TTC549 (cell line): ENCODE measurements at regions not wholly inside any gene's neighbourhood (a gene's known extent, or its start where the extent isn't known, plus 50 kb on each side); places are given as distances from the start of the nearest gene placed in this dataset.
"Not testable (repeated sequence)": the region's sequence is repeated elsewhere in the genome, so short reads cannot be mapped to it uniquely, and the experiment has no call there.

Experiments used
- FAIRE-seq: peaks from 2 replicates; lab custom pipeline; 2012; peaks lifted over from hg19 to GRCh38; lab: Jason Lieb, UNC

DNA sequence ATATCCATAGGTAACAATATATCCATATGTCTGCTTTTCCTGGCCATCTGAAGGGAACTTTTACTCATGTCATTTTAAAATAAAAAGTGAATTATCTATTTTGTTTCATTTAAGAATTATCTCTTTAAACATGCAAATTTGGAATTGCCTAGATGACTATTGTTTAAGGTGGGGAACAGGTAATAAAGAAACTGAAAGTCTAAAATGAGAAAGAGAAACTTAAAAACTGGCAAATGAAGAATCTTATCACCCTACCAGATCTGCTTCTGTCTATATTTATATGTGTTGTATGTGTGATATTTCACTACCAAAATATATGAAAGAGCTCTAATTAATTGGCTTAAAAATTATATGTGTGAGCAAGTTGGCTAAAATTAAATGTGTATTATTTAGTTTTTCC, 243.2 kb upstream of the KCNH7 start:
- FAIRE-seq: no peak

DNA sequence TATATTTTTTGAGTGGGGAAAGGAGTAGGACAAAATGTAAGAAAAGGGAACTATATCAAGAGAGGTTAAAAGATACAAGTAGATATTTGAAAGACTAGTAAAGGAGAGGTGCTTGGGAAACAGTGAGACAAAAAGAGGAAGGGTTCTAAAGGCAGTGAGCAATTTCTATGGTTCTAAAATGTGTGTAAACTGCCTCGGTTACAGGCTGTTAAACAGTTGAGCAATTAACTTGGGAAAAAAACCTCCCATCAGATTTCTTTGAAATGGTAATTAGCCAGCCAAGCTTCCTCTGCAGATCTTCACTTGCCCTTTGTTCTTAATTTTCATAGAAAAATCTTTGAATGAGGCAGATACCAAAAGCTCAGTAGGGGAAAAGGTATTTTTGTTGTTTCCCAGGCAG, 238.7 kb upstream of the KCNH7 start:
- no peak for FAIRE-seq

DNA sequence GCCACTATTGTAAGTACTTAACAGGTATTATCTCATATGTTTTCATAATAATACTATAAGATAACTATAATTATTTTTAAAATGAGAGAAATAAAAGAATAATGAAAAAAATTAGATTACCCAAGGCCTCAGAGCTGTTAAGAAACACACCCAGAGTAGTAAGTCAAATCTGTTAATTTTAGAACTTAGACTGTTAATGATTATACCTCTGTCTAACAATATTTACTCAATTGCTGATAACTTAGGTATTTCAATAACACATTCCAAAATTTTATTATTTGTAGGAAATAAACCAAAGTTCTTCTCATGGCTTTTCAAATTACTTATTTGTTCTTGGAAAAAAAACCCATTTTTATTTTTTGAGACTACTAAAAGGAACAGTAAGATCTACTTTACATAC, 227.5 kb upstream of the KCNH7 start:
- FAIRE-seq: no peak

DNA sequence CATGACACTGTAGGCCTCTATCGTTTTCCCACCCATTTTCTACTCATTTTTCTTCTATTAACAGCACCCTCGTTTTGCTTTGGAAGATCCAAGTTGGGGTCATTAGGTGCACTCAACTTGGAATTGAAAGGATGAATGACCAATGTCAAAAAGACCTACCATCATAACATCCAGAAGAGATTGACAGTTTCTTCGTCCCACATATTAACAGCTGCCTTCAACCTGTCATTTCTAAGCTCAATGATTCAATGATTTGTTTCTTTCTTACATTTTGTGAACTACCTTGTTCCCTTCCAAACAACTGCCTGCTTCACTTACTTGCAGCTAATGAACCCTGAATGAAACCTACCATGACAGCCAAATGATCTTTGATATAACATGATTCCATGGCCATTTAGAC, 224.0 kb upstream of the KCNH7 start:
- FAIRE-seq: no peak

DNA sequence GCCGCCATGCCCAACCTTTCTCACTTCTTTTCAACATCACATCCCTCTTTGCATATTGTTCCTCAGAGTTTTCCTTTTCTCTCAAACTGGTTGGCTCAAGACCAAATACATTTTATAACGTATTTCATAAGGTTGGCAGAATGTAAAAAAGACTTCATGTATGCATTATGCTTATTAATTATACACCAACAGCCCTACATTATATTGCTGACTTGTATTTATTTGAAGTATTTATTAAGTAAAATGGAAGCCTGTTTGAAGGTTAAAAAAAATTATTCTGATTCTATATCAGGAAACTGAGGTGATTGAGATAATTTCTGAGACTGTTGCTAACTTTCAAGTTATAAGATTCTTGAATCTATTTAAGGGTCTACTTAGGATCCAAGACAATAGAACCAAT, 208.0 kb upstream of the KCNH7 start:
- FAIRE-seq: no peak

DNA sequence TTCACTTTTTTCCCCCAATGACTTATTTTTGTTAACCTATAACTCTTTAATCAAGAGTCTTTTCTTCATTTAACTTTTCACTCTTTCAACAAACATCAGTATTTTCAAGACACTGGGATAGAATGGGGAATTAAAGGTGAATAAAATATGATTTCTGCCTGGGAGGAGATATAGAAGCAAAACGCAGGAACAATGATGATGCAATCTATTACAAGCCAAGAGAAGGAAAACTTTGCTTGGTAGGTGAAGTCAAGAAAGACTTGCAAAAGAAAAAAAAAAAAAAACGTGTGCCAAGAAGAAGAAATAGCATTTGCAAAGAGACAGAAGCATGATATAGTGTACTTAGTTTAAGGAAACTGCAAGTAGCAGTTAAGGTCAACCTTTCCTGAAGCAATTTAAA, 207.3 kb upstream of the KCNH7 start:
- no peak for FAIRE-seq

DNA sequence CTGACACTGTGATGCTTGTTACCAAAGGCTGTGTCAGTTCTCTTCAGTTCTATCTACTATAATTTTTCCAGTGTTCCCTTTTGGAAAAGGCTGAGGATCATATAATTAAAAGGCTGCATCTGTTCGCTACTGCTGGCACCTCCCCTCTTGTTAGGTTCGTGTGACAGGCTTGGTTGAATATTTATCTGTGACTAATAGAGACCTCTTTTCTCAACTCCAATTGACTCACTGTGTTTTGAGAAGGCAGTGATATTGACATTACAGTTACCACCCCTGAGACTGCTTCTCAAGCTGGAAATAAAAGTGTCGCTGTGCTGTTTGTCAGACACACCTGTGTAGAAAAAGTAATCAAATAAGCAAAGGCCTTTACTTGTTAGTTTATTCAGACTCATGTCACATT, 205.5 kb upstream of the KCNH7 start:
- FAIRE-seq: no peak

DNA sequence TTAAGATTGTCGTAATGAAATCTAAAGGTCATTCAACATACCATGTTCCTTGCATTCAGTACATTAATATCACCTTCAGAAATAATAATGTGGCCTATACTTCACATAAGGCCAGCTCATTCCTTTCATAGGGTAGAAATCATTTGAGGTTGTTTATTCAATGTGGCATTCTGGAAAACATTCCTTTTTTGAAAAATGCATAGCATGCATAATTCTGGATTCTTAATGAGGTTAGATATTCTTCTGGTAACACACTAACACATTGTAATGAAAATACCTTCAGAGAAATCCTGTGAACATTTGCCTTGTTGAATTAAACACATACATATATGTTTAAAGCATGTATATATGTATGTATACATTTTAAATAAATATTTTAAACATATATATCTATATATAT, 204.6 kb upstream of the KCNH7 start:
- no peak for FAIRE-seq

DNA sequence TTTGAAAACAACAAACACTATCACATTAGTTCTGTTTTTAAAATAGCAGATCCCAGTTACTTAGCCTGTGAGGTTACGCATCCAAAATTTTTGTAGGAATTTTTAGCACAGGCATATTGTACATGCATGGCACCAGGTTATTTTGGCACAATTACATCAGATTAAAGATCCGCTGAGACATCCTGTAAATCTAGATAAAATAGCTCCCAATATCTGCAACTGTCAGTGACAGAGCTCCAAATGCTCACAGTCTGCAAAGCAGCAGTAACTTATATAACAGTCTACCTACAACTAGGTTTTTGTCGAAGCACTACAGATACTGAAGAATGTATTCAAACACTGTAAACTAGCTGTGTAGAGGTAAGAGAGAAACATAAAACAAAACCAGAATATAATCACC, 200.7 kb upstream of the KCNH7 start:
- FAIRE-seq: no peak

DNA sequence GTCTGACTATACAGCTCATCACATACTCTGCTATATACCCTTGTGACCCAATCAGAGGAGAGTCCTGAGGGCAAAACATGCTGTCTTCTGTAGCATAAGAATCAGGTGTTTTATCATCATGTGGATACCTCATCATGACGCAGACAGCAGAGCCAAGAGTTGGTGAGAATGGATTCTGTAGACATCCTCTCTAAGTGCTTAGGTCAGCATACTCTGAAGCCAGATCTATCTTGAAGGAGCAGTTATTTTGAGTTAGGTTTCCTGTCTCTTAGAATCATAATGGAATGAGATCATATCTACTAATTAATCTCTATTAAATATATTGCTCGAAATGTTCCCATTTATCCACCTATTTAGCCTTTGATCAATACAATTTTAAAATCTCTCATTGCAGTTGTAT, 190.2 kb upstream of the KCNH7 start:
- FAIRE-seq: no peak

DNA sequence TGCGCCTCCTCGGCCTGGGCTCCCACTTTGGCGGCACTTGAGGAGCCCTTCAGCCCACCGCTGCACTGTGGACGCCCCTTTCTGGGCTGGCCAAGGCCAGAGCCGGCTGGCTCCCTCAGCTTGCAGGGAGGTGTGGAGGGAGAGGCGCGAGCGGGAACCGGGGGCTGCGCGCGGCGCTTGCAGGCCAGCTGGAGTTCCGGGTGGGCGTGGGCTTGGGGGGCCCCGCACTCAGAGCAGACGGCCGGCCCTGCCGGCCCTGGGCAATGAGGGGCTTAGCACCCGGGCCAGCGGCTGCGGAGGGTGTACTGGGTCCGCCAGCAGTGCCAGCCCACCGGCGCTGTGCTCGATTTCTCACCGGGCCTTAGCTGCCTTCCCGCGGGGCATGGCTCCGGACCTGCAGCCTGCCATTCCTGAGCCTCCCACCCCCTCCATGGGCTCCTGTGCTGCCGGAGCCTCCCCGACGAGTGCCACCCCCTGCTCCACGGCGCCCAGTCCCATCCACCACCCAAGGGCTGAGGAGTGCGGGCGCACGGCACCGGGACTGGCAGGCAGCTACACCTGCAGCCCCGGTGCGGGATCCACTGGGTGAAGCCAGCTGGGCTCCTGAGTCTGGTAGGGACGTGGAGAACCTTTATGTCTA, 187.7 kb upstream of the KCNH7 start:
- not testable (repeated sequence) for FAIRE-seq

DNA sequence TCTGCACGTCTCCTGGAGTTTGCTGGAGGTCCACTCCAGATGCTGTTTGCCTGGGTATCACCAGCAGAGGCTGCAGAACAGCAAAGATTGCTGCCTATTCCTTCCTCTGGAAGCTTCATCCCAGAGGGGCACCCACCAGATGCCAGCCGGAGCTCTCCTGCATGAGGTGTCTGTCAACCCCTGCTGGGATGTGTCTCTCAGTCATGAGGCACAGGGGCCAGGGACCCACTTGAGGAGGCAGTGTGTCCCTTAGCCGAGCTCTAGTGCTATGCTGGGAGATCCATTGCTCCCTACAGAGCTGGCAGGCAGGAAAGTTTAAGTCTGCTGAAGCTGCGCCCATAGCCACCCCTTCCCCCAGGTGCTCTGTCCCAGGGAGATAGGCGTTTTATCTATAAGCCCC, 178.3 kb upstream of the KCNH7 start:
- not testable (repeated sequence) for FAIRE-seq

DNA sequence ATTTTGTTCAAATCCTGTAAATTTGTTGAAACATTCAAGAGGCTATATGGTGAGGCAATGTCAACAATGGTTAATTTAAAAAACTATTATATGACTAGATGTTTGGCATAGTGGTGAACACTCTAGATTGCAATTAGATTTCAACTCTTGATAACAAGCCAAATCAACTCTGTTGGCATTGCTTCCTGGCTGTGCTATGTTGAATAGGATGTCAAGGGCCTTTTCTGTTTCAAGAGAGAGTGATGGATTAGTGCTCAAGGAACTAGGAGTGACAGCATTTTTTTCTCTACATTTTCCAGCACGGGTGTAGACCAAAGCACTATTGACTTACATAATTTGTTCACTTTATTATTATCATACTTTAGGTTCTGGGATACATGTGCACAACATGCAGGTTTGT, 172.4 kb upstream of the KCNH7 start:
- FAIRE-seq: no peak

DNA sequence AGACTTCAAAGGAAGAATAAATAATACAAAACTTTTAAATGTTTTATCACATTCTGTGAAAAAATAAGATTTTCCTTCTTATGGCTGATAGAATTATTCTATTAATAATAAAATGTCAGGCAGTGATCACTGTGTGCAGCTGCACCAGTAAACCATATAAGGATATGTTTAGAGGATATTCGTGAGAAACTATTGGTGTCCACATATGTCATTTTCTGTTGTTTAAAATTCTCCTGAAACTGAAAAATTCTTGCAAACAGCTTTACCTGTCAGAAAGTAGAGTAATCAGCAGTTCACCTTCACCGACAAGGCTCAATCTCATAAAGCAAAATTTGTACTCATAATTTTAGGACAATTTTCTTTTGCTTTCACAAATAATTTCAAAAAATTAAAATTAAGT, 170.1 kb upstream of the KCNH7 start:
- FAIRE-seq: no peak

DNA sequence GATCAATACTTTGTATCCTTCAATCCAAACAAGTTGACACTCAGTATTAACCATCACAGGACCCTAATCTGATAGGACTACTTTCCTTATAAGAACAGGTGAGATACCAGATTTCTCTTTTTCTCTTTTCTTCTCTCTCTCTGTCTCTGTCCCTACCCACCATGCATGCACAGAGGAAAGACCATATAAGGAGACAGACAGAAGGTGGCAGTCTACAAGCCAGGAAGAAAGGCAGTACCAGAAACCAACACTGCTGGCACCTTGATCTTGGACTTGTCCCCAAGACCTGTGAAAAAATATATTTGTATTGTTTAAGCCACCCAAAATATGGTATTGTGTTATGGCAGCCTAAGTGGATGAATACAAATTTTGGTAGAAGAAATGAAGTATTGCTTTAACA, 156.2 kb upstream of the KCNH7 start:
- FAIRE-seq: no peak

DNA sequence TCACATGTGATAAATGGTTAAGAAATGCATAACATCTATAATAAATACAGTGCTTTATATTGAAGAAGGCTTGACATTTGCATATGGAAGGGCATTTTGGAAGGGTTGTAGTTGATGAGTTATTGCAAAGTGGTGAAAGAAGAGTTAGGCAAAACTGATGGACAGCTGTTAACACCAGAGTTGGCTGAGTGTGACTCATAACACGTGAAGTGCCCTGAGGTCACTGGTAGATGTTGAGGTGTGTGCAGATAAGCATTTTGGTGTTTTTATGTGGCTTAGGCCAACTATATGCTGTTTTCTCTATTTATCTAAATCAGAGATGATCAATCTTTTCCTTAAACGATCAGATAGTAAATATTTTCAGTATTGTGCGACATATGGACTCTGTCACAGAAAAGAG, 154.3 kb upstream of the KCNH7 start:
- no peak for FAIRE-seq

DNA sequence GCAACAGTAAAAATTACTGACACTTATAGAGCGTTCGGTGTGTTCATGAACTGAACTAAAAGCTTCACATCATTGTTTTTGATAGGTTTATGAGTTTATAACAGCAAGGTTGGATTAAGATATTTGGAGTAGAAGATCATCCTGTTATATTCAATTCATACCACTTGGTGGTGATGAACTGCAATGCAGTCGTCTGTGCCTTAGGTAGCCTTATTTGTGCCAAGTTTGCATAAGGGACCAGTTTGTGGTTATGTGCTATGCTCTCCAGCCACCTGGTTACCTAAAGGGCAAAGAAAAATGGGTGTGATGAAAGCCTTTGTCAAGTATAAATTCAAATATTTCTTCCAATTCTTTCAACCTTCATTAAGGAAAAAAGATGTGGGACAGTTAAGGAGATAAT, 150.9 kb upstream of the KCNH7 start:
- no peak for FAIRE-seq

DNA sequence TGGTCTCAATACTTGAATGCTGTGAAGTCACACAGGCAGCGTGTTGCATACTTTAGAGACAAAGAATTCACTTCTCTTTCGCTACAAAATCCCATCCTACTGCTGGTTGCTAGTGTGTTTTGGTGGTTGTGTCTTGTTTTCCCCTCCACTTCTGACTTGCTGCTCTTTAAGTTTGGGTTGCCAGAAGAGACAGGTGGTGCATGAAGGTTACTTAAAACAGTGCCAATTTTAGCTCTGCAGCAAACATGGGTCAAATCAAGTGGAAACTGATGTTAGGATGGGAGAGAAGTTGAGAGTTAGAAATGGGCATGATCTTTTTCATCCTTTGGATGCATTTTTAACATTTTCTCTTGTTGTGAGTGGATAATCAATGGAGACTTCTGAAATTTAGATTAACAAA, 136.2 kb upstream of the KCNH7 start:
- FAIRE-seq: no peak

DNA sequence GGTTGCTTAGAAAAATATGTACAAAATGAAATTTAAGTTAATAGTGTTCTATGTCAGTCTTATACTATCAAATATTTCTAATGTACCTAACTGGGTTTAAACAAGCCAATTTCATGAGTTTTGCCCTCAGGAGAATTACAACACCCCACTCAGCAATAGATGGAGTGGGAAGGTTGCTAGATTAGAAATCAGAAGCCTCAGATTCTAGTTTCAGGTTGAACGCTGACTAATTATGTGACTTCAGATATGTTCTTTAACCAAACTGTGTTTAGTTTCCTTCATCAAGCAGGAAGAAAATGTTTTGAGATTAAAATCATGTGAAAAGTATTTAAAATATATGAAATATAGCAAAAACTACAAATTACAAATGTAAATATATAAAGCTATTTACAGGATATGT, 133.8 kb upstream of the KCNH7 start:
- no peak for FAIRE-seq

DNA sequence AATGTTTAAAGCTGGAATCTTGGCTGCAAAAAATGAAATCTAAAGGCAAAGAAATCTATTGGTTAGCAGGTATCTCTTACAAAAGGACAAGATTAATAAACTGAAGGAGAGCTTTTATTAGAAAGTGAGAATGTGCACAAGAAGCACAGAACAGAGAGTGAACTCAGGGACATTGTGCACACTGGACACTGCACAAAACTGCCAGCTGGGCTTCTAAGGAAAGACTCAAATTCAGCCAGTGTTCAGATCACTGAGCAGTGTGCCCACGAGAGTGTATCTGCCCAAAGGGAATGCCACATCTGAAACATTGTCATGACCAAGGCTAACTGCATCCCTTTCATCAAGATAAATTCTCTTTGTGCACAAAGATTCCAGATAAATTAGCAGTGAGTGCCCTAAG, 129.7 kb upstream of the KCNH7 start:
- no peak for FAIRE-seq

DNA sequence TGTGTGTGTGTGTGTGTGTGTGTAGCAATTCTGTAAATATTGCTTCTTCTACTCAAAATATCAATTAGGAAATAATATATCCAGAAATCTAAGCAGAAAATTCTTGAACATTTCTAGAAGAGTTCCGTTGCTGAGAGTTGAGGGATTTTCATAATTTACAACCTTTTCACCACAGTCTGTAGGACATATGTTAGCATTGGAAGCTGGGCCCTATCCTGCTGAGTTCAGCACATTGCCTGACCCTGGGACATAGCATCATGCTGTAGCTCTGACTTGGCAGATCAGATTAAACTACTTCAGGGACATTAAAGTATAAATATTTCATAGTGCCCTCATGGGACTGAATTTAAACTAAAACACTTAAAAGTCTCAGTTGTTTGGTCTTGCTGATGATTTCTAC, 129.2 kb upstream of the KCNH7 start:
- FAIRE-seq: no peak

DNA sequence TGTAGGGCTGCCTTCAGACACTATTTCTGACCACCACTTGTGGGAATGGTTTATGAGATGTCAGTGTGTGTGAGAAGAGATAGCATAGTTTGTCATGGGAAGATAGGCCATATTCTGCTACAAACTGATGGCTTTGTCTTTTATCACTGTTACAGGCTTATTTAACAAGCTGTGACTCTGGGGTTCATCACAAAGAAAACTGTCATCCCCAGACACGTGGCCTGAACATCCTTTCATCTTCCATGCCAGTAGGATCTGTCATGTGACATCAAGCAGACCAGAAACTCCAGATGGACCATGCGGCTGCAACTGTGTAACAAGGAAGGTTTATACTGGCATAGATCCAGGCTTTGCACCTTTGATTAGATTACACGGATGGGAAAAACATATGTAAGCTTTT, 128.6 kb upstream of the KCNH7 start:
- FAIRE-seq: no peak

DNA sequence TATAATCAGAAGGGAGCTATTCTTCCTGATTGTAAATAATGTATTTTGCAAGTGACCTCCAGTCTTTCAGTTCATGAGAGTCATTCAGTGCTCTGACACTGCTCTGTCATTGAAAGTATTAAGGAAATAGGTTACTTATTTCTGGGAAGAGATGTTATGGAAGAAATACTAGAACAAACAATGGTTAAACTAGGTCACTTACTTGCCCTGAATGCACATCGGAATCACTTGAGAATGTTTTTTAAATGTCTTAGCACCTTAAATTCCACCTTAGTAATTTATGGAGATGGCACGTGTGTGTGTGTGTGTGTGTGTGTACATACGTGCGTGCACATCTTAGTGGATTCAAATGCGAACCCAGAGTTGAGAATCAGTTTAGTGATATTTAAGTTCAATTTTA, 126.6 kb upstream of the KCNH7 start:
- FAIRE-seq: no peak

DNA sequence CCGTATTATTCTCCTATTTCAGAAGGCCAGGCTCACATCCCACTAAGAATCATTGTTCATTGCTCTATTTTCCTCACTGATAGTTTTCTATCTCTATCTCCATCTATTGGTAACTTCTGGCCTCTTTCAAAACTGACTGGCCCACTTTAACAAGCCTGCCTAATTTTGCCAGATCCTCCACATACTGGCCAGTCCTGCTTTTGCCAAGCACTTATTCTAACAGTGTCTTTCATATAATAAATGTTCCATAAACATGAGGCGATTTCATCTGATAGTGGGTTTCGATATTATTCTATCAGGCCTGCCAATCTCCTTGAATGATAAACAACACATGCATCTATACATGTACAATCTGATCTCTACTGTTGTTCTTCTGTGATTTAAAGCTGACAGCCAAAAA, 125.9 kb upstream of the KCNH7 start:
- no peak for FAIRE-seq

DNA sequence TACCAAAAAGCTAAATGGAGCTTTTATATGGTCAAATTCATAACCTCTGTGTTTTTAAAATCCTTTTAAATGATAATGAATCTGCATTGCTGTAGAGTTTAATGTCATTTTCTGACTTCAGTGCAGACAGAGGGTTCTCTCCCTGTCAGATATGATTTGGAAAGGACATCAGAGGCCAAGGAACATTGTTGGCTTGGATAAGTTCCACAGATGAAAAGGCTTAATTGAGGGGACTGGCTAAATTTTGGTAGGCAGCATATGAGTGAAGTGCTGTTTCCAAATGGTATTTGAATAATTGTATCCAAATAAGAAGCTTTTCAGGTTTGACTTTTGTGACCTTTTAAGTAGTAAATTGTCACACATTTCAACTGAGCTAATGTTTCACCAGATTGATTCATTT, 124.6 kb upstream of the KCNH7 start:
- no peak for FAIRE-seq
